SKM-1 treated with dmso at 0.1 percent for 144 hours (cell line): ENCODE measurements at regions not wholly inside any gene's neighbourhood (a gene's known extent, or its start where the extent isn't known, plus 50 kb on each side); places are given as distances from the start of the nearest gene placed in this dataset.
A peak's percentile ranks its signal among the peaks of the same experiment; 100 is the strongest.

Experiments used
- DNase-seq: peaks from one replicate; lab custom pipeline; 2025; ENCODE audit not compliant: unreplicated experiment; lab: John Stamatoyannopoulos, UW

- DNase-seq = no peak
These were observed 190.4 kb upstream of the IER5L start for GRCh38 chr9:129368444-129368978.

- DNase-seq = no peak
These were observed 189.2 kb upstream of the IER5L start for GRCh38 chr9:129367287-129367686.

DNA sequence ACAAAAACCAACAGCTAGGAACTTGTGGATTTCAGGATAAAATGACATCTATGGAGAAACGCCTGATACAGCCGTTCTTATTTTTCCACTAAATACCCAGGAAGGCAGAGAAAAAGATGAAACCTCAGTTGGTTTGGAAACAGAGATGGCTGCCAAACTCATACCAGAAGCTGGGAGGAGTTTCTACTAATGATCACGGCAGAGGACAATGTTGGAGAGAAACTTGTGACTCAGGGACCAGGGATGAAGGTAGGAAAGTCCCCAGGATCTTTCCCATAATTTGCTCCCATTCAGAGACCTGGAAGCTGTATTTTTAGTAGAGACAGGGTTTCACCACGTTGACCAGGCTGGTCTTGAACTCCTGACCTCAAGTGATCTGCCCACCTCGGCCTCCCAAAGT, 187.1 kb upstream of the IER5L start:
- no peak for DNase-seq

DNA sequence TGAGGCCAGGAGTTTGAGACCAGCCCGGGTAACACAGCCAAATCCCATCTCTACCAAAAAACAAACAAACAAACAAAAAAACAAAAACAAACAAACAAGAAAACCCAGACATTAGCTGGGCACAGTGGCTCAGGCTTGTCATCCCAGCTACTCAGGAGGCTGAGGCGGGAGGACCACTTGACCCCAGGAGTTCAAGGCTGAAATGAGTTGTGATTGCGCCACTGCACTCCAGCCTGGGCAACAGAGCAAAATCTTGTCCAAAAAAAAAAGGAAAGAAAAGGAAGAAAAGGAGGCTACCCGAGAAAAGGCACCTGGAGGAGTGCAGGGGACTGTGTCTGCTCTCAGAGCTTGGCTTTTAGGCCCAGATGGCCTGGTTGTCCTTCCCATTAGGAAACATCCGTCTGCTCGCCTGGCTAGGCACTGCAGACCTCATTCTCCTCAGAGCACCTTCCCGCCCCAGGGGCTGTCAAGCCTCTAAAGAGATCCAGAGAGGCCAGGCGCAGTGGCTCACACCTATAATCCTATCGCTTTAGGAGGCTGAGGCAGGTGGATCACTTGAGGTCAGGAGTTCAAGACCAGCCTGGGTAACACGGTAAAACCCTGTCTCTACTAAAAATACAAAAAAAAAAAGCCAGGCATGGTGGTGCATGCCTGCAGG, 185.3 kb upstream of the IER5L start:
- no peak for DNase-seq

- DNase-seq = no peak
These were observed 184.4 kb upstream of the IER5L start for GRCh38 chr9:129362287-129363000.

GRCh38 chr9:129361196-129361595, 183.1 kb upstream of the IER5L start:
- DNase-seq = no peak

DNA sequence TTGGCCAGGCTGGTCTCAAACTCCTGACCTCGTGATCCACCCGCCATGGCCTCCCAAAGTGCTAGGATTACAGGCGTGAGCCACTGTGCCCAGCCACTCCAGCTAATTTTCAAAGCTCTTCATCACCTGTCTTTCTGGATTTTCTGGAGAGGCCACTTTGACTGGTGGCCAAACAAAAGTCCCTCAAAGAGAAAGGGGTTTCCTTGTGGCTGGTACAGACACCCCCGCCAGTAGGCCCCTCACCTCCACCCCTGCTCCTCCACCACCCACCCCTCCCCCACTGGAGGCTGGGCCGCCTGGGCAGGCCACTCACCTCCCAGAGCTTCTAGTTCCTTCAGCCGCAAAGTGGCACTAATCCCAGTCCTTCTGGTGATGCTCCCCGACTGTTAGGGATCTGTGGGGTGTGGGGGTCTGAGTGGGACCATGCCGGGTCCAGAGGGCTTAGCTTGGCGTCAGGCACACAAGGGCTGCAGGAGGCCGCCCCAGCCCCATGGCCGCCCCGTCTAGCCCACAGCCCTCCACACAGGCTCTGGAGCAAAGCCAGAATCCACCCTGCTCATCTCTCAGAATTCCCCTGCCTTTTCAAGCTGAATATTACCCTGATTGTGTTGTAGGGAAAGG, 182.0 kb upstream of the IER5L start:
- peak; percentile 14 for DNase-seq

DNA sequence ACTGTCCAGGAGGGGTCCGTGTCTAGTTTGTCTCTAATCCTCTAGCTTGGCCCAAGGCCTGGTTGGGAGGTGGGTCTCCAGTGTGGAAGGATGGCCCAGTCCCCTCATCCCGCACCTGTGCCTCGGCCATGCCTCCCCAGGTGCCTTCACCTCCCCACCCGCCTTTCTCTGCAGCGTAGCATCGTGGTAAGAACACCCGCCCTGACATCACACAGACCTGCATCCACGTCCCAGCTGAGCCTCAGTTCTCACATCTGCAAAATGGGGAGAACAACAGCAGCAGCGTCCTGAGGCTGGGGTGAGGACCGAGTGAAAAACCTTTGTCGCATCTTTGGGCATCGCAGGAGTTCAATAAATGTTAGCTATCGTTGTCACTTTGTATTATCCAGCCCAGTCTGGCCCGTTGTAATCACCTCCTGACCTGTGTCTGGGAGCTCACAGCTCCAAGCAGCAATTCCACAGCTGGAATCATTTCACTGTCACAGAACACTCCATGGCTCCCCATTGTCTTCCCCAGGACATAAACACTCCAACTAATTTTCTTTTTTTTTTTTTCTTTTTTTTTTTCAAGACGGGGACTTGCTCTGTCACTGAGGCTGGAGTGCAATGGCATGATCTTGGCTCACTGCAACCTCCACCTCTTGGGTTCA, 181.2 kb upstream of the IER5L start:
- no peak for DNase-seq

- no peak for DNase-seq
These were observed 180.6 kb upstream of the IER5L start for GRCh38 chr9:129358621-129359154.

DNA sequence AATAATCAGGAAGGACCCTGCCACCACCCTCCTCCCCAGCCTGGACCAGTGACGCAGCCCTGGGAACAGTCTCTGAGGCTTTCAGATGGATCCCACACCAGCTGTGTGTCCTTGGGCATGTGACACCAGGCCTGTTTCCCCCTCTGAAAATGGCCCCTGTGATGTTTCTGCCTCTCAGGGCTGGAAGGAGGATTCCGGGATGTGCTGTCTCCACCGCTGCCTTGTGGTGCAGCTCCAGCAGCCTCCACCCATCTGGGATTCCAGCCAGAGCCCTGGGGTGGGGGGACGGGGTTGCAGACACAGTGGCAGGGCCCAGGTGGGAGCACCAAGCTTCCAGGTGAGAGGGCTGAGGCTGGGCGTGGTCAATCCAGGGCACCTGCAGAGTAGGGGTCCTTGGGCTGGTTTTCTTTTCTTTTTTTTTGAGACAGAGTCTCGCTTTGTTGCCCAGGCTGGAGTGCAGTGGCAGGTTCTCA, 179.7 kb upstream of the IER5L start:
- no peak for DNase-seq

- DNase-seq = no peak
These were observed 179.1 kb upstream of the IER5L start for GRCh38 chr9:129356871-129357772.

GRCh38 chr9:129355631-129356030, 177.6 kb upstream of the IER5L start:
- DNase-seq = no peak

DNA sequence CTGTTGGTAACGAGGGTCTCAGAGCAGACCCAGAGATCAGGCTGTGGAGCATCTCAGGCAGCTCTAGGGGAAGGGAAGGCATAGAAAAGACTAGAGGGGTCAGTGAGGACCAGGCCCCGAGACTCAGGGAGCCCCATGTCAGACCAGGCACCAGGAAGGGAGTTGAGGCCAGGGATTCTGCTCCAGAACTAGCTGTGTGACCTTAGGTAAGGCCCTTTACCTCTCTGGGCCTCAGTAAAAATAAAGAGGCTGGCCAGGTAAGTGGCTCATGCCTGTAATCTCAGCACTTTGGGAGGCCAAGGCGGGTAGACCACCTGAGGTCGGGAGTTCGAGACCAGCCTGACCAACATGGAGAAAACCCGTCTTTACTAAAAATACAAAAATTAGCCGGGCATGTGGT, 176.4 kb upstream of the IER5L start:
- DNase-seq = no peak

DNA sequence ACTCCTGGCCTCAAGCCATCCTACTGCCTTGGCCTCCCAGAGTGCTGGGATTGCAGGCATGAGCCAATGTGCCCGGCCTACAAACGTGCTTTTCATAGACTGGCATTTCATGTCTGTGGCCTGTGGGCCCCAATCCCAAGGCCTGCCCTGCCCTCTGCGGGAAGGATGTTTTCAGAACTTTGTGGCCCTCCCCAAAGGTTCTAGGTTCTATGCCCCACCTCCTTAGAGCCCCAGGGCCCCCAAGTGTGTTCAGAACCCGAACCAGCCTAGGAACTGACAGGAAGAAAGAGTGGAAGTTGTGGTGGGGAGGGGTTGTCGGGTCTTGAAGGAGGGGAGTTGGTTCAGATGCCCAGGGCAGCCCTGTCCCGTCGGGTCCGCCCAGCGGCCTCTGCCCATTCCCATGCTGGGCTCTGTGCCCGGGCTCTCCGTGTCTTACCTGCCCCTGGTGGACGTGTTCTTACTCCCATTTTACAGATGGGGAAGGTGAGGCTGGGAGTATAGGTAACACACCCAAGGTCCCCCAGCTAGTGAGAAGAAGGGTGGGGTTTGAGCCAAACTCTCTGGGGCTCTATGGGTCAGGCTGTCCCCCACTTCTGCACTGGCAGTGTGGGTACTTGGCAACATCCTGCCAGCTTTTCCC, 175.8 kb upstream of the IER5L start:
- DNase-seq = no peak

DNA sequence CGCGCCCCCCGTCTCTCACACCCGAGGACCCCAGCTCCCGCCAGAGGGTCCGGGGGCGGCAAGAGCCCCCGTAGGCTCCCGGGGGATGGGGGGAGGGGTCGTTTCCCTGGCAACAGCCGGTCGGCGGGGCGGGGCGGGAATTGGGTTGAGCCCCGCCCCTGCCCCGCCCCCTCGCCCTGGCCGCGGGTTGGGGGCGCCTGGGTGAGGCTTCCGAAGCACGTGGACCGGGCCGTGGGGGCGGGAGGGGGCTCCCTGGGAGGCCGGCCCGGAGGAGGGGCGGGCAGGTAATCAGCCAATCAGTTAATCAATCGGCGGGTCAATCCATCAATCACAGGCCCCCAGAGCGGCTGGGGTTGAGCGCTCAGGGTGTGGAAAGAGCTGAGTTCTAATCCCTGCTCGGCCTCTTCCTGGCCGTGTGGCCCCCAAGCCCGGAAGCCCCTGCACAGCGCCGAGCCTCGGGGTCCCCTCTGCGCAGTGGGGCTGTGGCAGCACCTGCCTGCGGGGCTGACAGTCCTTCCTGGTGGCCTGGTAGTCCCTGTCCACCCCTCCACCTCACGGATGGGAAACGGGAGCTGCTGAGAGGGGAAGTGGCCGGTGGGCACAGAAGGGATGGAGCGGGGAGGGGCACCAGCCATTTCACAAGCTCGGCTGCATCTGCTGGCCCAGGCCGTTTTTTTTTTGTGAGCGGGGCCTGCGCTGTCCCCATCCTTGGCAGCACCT, 174.2 kb upstream of the IER5L start:
- DNase-seq = no peak

GRCh38 chr9:129351642-129352145, 173.6 kb upstream of the IER5L start:
- DNase-seq = no peak

DNA sequence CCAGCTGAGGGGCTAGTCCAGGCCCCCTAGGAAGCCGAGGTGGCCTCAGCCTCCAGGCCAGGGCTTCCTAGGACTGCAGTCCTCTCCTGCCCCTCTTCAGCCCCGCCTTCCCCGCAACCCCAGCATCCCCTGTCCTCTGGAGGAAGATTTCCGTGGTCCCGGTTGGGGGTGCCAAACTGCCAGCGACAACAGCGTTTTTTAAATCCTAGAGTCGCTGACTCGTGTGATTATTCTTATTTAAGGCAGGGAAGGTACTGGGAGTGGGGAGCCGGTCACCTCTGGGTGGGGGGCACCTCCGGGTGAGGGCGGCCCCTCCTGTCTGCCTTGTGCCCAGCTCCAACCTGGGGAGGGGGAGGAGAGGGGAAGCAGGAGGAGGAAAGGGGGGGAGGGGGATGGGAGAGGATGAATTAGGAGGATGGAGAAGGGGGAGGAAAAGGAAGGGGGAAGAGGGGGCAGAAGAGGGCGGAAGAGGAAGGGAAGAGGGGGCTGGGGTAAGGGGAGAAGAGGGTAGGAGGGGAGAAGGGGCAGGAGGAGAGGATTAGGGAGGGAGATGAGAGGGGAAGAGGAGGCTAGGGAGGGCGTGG, 173.1 kb upstream of the IER5L start:
- no peak for DNase-seq

- DNase-seq = no peak
These were observed 172.3 kb upstream of the IER5L start for GRCh38 chr9:129350143-129350935.
